H1 (cell line): ENCODE measurements at regions not wholly inside any gene's neighbourhood (a gene's known extent, or its start where the extent isn't known, plus 50 kb on each side); places are given as distances from the start of the nearest gene placed in this dataset.

Experiments
- E2F6 ChIP-seq: IDR thresholded peaks from 2 replicates; pipeline ENCODE4 v1.6.1; 2012; ENCODE audit warnings: inconsistent platforms
- KDM4A ChIP-seq: IDR thresholded peaks from one replicate; pipeline ENCODE4 v1.7.1; 2012; ENCODE audit warnings: low read depth, mild to moderate bottlenecking, moderate library complexity, low read length, inconsistent platforms; ENCODE audit not compliant: severe bottlenecking

- TF ChIP-seq E2F6 (no peak), KDM4A (no peak)
These were observed 92.9 kb upstream of the RAI14 start (continued) for GRCh38 chr5:34563269-34563668.
